Esophagus mucosa (tissue), 1 donor: ENCODE measurements at regions not wholly inside any gene's neighbourhood (a gene's known extent, or its start where the extent isn't known, plus 50 kb on each side); places are given as distances from the start of the nearest gene placed in this dataset.
A peak's percentile ranks its signal among the peaks of the same experiment; 100 is the strongest.

ENCODE experiments used
- ATAC-seq: fragments of 200-7000 bp; cut with Tn5 transposase; one replicate; pipeline ENCODE4 v1.9.1; 2020
- donor health status: DM: yes; HTN: yes; CAD: no.

DNA sequence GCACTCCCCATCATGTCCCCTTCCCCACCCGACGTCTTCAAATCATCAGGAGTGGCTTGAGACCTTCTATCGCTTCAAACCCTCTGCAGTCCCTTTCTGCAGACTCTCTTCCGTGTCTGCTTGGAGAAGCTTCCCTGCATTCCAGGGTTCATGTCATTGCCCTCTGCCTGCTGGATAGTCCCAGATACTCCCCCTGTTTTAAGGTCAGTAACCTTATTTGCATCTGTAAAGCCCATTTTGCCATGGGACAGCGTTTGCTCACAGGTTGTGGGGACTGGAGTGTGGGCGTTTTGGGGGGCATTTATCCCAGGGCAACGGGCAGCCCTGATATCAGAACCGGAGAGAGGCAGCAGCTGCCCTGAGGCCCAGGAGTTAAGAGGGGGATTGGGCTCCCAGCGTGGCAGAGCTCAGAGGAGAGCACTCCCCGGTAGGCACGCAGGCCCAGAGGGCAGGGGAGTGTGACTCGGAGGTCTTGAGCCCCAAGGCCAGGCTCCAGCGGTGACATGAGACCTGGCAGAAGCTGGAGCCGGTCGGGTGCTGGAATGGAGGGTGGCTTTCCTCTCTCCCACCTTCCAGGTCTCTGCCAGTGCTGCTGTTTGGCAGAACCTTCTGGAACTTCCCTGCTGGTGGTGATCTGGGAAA is 73.8 kb downstream of the RTP5 start:
- no peak for ATAC-seq

DNA sequence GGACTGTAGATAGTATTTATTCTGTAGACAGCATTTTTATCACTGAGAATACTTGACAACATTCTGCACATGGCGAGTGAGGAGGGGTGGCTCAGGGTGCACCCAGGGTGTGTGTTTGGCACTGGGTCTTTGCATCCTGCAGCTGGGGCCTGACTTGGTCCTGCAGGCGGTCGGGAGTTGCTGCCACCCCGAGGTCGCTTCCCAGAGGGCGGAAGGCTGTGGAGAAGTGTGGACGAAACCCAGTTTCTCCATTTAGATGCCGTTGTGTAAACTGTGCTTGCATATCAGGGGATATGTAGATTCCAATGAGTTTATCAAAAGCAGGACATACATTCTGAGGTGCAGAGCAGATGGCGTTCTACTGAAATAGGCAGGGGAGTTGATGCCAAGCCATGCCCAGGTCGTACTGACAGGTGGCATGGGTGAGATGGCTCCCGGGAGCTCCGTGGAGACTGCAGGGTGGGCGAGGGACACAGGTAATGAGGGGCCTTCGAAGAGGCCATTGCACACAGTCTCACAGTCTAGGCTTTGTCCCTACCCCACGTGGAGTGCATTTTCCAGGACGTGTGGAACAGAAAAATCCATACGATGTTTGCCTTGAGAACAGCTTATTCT is 74.5 kb downstream of the RTP5 start:
- no peak for ATAC-seq

DNA sequence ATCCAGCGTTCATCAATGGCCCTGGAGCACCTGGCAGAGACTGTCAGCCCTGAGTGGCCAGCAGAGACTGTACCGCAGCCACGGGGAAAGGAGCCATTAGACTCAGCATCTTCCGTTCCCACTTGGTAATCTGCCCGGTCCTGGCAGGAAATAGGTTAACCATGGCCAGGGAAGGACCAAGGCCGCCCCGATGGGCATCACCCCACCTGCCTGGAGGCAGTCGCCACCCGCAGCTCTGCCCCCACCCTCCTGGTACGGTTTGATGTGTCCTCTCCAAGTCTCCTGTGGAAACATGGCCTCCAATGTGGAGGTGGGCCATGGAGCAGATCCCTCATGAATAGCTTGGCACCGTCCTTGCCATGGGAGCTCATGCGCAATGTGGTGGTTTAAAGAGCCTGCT is 75.3 kb downstream of the RTP5 start:
- no peak for ATAC-seq

DNA sequence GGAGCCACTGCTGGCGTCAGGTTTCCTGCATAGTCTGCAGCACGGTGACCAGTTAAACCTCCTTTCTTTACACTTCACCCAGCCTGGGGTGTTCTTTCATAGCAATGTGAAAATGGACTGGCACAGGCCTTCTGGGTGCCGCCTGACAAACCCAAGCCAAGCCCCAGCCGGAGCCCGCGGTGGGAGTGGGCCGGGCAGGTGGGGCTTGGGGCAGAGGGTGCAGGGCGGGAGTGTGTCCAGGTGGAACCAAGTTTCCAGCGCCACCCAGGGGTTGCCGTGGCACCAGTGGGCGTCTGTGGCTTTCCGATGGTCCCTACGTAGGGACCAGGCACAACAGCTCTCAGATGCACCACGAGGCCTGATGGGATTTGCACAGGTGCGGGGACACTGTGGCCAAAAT is 75.8 kb downstream of the RTP5 start:
- ATAC-seq = no peak

- no peak for ATAC-seq
Observed at GRCh38 chr2:241945803-241946202, 76.3 kb downstream of the RTP5 start.

GRCh38 chr2:241946306-241947003 is 76.9 kb downstream of the RTP5 start:
- ATAC-seq = no peak

DNA sequence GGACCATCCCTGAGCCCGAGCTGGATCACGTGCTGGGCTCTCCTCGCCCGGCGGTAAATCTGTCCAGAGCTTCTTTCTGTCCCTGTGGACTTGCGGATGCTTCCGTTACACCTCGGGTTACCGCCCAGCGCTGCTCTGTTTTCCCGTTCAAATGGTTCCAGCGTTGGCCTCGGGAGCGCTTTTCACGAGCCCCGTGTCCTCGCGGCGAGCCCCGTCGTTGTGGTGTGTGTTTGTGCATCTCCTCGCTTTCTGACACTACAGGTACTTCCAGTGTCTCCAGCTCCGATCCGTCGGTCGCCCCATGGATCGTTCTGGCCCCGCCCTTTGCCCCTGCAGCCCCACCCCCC is 77.4 kb downstream of the RTP5 start:
- no peak for ATAC-seq

DNA sequence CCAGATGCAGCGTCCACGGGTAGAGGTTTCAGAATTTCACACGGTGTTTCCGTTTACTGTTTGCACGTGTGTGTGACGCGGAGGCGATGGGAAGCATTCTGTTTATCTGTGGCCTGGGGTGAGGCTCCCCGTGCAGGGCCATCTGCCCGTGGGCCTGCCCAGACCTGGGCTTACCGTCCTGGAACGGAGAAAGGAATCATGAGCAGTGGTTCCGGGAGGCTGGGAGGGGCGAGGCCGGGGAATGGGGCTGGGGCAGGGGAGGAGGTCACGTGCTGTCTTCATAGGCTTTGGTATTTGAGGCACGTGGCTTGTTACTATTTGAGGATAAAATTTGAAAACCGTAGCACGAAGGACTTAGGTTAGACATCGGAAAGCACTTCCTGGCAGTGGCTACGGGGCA is 77.9 kb downstream of the RTP5 start:
- no peak for ATAC-seq

DNA sequence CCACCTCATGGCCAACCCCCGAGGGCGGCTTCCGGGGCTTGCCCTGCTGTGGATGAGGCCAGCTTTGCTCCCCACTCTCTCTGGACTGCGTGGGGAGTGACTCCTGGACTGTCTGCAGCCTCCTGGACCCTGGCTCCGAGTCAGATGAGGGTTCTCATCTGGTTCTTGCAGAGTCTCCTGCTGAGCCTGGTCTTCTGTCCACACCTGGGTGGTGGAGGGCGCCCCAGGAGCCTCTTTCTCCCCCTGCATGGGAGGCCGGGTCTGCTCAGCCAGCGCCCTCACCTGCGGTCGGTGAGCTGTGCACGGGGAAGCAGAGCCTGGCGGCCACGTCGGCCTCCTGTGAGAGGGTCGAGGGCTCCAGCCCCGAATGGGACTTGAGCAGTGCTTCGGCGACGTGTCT is 78.3 kb downstream of the RTP5 start:
- no peak for ATAC-seq

DNA sequence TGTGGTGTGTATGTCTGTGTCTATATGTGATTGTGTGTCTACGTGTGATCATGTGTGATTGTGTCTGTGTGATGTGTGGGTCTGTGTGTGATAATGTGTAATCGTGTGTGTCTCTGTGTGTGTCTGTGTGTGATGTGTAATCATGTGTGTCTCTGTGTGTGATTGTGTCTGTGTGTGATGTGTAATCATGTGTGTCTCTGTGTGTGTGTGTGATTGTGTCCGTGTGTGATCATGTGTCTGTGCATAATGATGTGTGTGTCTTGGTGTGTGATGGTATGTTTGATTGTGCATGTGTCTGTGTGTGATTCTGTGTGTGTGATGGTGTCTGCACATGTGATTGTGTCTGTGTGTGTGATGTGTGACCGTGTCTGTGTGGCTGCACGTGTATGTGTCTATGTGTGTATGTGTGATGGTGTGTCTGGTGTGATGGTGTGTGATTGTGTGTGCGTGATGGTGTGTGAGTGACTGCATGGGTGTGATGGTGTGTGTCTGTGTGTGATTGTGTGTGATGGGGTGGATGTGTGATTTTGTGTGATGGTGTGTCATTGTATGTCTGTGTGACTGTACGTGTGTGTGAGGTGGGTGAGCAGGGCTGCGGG is 78.9 kb downstream of the RTP5 start:
- ATAC-seq = no peak

DNA sequence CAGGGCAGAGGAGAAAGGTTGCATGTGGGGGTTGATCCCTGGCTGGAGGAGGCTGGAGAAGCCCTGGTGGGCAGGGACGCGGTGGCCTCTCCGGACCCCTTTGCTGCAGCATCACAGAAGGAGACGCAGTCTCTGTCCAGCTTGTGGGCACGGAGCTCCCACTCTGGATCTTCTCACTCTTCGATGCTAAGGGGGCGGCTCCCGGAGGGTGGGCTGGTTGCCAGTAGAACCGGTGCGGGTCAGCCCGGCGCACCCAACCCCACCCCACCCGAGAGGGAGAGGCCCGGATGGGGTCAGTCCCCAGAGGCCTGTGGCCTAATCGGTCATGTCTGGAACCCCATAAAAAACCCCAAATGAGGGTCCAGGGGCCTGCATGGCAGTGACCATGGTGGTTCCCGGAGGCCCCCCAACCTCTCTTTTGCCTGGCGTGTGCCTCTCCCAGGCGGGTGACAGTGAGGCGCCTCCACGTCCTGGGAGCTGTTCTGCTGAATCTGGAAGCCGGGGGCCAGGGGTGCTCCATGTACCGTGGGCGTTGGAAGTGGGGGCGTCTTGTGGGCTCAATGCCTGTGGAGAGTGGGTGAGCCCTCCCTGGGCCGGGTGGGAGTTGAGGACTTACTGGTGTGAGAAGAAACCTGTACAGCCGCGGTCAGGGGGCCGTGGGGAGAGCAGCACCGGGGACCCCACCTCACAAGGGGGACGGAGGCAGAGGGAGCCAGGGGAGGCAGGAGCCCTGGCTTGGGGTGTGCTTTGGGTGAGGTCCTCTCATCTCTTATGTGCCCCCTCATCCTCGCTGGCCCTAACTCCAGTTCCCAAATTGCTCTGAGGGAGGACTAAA is 79.6 kb downstream of the RTP5 start:
- no peak for ATAC-seq

DNA sequence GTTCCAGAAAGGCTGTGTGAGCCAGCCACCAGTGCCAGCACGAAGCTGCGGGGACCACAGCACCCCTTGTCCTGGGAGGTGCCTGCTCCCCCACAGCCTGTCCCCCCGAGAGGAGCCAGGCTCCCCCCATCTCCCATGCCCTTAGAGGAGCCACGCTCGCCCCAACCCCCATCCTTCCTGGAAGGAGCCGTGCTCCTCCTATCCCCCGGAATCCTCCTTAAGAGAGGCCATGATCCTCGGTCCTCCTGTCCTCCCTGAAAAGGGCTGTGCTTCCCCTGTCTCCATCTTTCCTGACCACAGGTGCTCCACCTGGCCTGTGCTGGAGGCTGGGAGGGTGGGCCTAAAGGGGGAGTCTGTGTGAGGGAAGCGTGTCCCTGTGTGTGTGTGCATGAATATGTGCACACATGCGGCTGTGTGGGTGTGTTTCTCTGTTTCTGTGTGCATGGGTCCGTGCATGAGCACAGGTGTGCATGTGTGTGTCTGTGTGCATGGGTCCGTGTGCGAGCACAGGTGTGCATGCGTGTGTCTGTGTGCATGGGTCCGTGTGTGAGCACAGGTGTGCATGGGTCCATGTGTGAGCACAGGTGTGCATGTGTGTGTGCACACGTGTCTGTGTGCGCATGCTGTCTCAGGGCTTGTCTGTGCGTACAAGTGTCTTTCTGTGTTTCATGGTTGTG is 80.3 kb downstream of the RTP5 start:
- ATAC-seq = no peak

GRCh38 chr2:241950413-241951315 is 81.1 kb downstream of the RTP5 start:
- peak; percentile 64 for ATAC-seq

GRCh38 chr2:241951316-241951700 is 81.8 kb downstream of the RTP5 start:
- no peak for ATAC-seq

- ATAC-seq = no peak
Observed at GRCh38 chr2:241951920-241952319, 82.4 kb downstream of the RTP5 start.

GRCh38 chr2:241952816-241953215 is 83.3 kb downstream of the RTP5 start:
- no peak for ATAC-seq

DNA sequence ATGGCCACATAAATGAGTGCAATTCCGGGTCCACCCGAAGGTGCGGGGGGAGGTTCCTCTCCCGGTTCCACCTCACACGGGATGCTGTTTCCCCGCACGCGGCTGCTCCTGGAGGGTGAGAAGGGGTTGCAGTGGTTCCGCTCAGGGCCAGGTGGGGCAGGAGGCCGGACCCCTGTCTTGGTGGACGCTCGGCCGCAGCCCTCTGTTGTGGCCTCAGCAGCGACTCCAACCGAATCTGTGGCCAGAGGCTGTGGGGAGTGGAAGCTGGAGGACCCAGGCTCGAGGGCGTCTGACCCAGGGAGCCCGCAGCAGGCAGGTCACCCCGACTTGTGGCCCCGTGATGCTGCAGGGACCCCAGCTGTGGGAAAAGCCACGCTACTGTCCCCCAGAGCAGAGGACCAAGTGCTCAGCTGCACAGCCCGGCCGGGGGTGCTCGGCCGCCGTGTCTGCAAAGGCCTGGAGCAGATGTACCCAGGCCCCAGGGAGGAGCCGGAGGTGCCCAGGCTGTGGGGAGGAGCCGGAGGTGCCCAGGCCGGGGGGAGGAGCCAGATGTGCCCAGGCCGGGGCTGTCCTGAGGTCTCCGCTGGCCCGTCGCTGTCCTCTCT is 83.9 kb downstream of the RTP5 start:
- no peak for ATAC-seq

DNA sequence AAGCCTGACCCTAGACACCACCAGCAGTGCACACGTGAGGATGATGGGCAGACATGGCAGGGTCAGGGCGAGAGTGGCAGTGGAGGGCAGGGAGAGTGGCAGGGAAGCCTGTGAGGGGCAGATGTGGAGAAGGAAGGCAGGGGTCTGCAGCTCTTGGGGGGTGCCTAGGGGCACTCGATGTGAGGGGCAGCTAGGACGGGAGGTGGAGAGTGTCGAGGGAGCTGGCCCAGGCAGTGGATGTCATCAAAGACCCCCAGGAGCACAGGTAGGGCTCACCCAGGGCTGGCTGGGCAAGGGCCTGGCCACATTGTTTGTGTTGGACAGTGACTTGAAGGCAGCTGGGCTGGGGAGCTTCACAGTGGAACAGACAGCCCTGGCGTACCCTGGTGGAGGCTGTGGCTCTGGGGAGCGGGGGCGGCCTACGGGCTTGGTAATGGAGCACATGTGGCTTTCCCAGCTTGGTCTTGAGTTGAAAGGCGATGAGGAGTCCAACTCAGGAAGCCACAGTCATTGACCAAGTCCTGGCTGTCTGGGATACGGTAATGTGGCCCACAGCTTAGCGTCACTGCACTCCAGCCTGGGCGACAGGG is 87.1 kb downstream of the RTP5 start:
- ATAC-seq = no peak

- ATAC-seq = no peak
Observed at GRCh38 chr2:241957276-241957675, 87.7 kb downstream of the RTP5 start.

DNA sequence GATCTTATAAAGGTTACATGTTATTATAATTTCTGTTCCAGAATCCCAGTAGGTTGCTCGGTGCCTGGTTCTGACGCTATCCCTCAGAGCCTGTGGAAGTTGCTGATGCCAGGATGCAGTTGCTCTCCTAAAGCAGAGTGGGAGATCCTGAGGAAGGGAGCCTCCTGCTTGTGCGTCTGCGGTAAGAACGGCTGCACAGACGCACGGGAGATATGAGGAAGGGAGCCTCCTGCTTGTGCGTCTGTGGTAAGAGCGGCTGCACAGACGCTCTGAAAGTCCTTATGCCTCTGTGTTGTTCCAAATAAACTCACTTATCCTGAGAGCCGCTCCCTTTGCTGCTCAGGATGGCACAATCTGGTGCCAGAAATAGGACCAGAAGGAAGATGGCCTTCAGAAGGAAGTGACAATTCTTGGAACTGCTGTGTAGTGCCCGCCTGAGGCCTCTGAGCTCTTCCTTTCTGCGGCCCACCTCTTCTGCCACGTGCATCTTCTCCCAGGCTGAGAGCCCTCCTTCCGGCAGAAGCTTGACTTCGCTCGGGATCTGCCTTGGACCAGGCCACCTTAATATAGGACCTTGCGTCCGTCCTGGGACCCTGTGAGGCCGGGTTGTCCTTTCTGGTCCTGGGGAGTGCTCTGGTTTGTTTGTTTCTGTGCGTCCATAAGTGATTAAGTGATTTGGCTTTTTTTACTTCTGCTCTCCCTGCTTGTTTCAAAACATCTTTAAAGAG is 89.5 kb downstream of the RTP5 start:
- ATAC-seq = no peak
